HG03460 (cell line): ENCODE measurements at regions not wholly inside any gene's neighbourhood (a gene's known extent, or its start where the extent isn't known, plus 50 kb on each side); places are given as distances from the start of the nearest gene placed in this dataset.
"Not testable (repeated sequence)": the region's sequence is repeated elsewhere in the genome, so short reads cannot be mapped to it uniquely, and the experiment has no call there.

Experiments used
- ATAC-seq: cut with Tn5 transposase; IDR thresholded peaks from one replicate; pipeline ENCODE4 v1.9.1; 2021; ENCODE audit not compliant: unreplicated experiment

DNA sequence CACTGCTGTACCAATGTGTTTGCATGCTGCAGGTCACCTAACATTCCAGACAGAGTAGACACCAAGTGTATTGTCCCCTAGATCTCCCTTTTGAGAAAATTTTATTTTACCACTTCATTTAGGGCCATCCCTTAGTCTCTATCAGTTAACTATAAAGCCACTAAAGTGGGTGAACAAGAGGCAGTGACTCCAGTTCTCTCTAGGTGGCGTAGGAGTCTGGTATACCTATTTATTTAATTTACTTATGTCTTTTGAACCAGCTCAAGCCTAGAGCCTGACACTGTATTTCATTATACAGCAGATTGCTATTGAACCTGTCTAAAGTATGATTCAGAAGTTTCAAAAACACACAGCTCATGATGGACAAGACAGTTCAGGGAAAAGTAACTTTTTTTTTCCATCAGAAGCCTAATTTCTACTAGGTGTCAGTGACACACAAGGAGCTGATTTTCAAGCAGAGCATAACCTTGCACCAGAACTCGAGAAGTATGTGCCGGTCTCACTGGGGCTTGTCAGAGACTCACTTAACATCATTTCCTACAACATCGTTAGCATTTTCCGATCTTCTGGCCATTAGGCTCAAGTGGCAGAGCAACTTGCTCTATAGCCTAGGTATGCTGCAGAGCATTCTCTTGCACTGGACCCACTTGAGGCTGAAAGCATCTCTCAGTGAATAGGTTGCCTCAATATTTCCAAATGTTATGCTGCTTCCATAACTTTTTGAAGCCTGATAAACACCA lies 175.4 kb downstream of the CDC14C start:
- ATAC-seq, result no peak

- not testable (repeated sequence) for ATAC-seq
Measured at GRCh38 chr7:49100908-49101740, 176.8 kb downstream of the CDC14C start.

DNA sequence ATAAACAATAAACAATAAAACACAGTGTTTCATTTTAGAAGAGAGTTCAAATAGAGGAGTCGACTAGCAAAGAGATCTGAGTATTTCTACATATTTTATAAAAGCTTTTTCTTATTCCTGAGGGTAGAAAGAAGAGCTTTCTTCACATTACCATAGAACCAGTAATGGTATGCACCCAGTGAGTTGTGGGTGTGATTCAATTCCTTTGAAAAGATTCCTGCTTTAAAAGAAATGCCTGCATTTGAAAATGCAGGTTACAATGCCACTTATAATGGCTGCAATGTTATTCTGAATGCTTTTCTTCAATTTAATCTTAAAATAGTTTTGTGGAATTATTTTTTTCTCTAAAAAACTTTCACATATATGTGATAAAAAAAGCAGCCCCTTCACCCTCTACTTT lies 178.1 kb downstream of the CDC14C start:
- ATAC-seq, result no peak

DNA sequence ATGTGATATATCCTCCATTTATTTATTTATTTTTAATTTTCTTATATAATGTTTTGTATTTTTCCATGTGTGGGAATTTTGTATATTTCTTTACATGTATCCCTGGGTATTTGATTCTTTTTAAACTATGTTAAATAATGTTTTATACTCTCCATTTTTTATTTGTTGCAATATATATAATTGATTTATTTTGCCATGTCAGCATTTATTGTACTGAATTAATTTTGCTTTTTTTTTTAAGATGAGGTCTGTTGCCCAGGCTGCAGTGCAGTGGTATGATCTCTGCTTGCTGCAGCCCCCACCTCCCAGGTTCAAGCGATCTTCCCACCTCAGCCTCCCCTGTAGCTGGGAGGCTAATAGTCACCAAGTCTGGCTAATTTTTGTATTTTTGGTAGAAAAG lies 187.4 kb downstream of the CDC14C start:
- ATAC-seq, result no peak

DNA sequence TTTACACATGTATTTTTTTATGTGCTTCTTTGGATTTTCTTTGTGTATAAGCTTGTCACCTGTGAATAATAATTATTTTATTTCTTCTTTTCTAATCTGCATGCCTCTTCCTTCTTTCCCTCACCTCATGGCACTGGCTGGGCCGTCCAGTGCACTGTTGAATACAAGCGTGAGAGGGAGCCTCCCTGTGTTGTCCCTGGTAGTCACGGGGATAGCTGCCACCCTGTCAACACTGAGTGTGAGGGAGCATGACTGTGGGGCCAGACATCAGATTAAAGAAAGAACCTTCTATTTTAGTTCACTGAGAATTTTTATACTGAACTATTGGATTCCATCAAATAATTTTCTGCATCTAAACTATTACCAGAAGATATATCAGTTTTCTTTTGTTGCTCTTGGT lies 187.9 kb downstream of the CDC14C start:
- ATAC-seq, result no peak

GRCh38 chr7:49112647-49113046 lies 188.3 kb downstream of the CDC14C start:
- ATAC-seq, result no peak

- no peak for ATAC-seq
Measured at GRCh38 chr7:49119706-49120105, 195.4 kb downstream of the CDC14C start.

DNA sequence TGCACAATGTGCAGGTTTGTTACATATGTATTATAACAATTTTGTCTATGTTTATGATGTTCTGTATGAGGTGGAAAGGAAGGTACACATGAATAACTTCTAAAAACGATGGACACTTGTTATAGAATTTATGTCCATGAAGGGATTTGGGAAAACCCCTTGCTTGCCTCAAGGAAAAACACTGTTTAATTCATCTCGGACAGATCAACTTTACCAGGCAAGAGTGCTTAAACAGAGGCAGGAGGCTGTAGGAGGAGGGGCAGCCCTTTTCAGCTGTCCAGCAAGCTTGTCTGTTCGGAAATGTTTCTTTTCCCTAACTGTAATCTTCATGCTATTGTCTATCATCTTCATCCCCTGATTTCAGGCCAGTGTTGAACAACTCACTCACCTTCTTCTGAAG lies 200.9 kb downstream of the CDC14C start:
- no peak for ATAC-seq

DNA sequence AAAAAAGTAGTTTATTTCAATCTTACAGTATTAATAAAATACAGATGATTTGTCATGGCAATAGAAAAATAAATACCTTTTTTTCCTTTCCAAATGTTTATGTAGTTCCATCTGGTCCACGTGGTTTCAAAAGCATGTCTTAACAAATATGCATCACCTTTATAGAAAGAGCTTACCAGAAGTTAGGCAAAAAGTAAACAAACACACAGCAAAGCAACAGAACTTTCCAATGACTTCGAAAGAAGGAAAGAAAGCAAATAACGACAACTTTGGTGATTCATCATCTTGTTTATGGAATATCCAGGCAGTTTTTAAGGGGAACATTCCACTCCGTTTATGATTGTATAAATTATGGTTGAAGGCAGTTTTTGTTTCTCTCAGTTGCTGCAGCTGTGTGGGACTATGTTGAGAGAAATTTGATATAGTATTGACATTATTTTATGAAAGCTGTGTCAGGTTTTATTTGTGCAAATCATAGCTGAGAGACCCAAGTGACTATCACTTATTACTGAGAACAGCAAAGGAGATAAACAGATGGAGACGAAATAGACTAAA lies 203.1 kb downstream of the CDC14C start:
- no peak for ATAC-seq

DNA sequence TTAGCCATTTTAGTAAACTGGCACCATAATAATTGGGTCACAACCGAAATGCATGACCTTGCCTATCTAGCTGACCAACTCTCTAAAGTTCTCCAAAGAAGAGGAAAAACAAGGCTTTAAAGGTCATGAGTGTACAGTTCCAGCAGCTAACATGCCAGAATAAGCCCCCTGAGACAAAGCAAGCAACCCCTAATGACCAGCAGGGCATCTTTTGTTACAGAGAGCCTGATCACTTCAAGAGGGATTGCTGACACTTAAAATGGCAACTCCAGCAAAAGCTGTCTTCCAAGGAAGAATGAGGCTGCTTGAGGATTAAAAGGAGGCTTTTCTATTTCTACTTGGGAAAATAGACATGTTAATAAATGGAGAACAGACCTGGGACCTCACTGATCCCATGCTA lies 213.6 kb downstream of the CDC14C start:
- no peak for ATAC-seq

DNA sequence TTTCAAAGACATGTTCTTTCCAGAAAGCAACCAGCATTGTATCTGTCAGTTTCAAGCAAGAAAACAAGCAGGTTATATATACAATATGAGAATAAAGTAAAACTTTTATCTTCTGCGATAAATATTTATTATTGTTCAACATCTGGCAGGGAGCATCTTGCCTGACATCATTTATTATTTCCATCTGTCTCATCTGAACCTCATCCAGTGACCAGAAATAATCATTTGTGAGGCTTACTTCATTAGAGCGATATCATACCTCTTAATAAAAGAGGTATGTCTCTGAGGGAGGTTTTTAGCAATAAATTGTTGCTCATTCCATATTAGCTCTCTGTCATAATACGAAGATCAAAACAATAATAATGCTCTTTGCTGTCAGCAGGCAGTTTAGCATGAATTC lies 226.1 kb downstream of the CDC14C start:
- no peak for ATAC-seq

- no peak for ATAC-seq
Measured at GRCh38 chr7:49151146-49151545, 226.8 kb downstream of the CDC14C start.

DNA sequence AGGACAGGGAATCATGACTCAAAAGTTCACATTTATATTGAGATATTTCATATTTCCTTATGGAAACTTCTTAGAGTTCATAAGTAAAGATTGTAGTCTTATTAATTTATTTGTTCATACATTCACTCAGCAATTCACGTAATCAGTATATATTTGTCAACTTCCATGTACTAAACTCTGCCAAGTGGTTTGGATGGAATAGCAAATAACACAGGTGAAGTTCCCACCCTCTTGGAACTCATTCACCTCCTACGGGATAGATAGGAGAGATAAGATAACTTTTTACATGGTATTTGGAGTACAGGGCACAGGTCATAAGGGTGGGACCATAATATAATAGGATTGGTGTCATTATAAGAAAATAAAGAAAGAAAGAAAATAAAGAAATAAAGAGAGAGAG lies 234.0 kb downstream of the CDC14C start:
- ATAC-seq, result no peak

GRCh38 chr7:49159536-49159935 lies 235.2 kb downstream of the CDC14C start:
- ATAC-seq, result no peak

GRCh38 chr7:49166441-49166840 lies 242.1 kb downstream of the CDC14C start:
- no peak for ATAC-seq

- no peak for ATAC-seq
Measured at GRCh38 chr7:49172639-49173038, 248.3 kb downstream of the CDC14C start.

DNA sequence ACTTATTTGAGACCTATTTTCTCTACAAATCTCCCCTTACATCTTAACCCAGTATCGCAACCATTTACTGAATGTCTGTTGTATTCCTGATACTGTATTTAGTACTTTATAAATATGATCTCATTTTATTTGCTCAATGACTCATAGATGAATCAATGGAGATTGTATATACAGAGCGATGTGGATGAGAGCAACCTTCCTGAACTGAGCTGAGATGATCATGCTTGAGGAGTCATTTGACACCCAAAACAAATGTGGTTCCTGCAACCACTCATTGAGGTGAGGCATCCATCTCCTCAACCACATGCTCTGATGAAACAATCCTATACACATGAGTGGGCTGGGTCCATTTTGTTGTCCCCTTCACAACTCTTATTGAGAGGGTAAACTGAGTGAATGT lies 250.0 kb downstream of the CDC14C start:
- ATAC-seq, result no peak

DNA sequence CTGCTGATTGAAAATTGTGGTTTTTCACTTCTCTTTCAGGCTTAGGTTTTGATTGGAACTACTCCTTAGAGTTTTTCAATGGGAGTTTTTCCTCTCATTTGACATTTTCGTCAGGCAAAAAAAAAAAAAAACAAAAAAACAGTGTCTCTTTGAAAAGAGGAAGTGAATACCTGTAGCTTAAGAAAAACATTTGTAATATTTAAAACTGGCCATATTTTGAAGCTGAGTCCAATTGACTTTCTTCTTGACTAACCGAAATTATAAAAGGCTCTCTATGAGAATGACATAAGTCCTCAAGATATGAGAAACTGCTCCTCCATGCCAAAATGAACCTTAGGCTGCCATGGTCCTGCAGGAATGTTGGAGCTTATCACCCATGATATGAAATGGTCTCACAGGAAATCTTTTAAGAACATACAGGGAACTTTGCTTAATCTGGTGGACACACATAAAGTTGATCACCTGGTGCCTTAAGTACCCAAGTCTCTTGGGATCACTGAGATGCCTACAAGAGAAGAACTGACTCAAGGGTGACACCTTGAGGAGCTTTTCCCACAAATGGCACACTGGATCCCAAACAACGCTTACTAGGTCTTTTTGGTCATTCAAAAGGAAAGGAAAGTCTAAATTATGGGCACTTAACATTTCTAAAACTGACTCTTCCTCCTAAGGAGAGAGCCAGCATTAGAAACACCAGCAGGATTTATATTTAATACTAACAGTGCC lies 263.4 kb downstream of the CDC14C start:
- no peak for ATAC-seq

- no peak for ATAC-seq
Measured at GRCh38 chr7:49228426-49229098, 304.2 kb downstream of the CDC14C start.

DNA sequence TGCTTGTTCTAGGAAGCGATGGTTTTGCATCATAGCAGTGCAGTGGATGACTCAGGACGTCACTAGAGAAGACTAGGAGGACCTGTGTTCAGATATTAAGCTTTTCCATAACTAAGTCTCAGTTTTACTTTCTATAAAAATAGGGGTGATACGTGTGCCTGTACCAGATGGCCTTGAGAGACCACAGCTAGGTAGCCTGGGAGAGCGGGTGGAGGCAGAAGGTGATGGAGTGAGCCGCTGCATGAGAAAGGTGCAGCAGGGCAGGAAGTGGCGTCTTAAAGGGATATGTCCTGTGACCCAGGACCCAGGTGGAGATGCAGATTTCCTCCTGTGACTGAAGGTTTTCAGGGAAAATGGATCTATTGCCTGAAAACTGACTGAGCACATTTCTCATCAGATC lies 304.9 kb downstream of the CDC14C start:
- no peak for ATAC-seq

DNA sequence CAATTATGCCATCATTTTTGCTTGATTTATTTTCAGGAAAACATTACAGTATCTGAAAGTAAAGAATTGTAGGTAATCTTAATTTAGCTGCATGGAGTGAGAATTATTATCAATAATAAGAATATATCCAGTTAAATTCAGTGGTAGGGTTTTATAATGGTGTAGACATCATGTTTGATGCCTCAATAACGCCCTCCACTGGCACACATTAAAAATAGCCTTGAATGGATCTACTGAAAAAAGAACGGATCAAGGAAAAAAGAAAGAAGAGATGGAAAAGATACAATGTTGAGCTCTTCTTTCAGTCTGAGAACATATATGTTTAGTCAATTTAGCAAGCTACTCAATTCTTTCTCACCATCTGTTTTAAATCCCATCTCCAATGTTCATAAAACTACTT lies 319.2 kb downstream of the CDC14C start:
- no peak for ATAC-seq
